SIG-M5 treated with dmso at 0.1 percent for 504 hours (cell line): ENCODE measurements at regions not wholly inside any gene's neighbourhood (a gene's known extent, or its start where the extent isn't known, plus 50 kb on each side); places are given as distances from the start of the nearest gene placed in this dataset.
"Not testable (repeated sequence)": the region's sequence is repeated elsewhere in the genome, so short reads cannot be mapped to it uniquely, and the experiment has no call there.

Experiments used
- DNase-seq: peaks from one replicate; lab custom pipeline; 2025; ENCODE audit not compliant: unreplicated experiment; lab: John Stamatoyannopoulos, UW

DNA sequence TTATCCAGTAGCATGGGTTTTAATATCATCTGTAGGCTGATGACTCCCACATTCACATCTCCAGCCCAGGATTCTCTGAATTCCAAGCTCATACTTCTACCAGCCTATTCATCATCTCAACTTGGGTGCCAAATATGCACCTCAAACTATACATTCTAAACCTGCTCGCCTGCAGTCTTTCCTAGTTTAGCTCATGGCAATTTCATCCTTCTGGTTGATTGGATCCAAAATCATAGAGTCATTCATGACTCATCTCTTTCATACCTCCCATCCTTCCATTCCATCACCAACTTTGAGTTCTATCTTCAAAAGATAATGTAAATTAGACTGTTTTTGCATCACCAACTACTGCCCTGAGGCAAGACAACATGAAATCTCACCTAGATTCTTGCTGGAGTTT, 99.7 kb upstream of the EGLN3 start:
- no peak for DNase-seq

DNA sequence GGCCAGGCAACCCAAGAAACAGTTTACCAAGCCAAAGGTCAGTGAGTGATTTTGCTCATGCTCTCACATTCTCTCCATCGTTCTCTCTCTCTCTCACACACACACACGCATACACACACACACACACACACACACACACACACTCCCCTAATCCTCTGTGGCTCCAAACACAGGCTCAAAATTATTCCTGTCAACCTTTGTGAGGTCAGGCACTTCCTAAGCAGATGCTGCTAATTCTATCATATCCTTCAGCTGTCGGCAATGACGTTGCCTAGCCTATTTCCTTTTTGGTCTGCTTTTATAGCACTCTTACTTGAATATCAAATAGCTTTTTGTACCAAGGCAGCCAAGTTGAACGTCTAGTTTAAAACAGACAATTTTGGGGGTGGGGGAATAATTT, 98.9 kb upstream of the EGLN3 start:
- no peak for DNase-seq

DNA sequence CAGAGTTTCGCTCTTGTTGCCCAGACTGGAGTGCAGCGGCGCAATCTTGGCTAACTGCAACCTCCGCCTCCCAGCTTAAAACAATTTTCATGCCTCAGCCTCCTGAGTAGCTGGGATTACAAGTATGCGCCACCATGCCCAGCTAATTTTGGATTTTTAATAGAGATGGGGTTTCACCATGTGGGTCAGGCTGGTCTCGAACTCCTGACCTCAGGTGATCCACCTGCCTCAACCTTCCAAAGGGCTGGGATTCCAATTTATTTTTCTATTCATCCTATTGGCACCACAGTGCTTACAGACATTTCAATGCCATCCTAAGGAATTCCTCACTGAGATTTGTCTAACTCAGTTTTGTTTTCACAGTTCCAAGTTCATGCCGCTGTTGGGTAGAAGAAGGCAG, 98.3 kb upstream of the EGLN3 start:
- not testable (repeated sequence) for DNase-seq

DNA sequence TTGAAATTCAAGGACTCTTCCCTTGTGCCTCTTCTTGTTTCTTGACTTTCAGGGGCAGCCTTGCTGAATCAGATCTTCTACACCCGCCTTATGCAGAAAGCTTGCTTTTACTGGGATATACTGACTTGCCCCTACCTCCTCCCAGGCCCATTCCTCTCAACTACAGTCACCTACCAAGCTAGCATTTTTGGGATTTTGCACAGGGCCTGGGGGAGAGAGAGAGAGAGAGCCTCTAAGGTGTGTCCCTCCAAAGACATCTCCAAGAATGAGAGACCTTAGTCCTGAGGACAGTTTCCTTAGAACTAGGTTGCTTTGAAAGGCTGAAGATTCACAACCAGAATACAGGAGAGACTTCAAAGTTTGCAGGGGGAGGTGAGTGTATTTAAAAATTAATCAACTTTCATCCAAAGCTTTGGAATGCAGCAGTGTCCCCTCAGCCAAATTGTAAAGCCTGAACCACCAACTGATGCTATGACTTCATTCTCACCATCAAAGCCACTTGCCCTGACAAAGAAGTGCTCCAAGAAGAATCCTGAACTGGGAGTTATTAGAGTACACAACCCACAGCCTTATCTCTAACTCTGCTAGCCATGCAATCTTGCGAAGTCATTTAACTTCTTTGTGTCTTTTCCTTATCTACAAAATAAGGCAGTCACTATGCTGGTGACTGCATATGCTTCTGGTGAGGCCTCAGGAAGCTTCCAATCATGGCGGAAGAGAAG, 96.1 kb upstream of the EGLN3 start:
- no peak for DNase-seq

DNA sequence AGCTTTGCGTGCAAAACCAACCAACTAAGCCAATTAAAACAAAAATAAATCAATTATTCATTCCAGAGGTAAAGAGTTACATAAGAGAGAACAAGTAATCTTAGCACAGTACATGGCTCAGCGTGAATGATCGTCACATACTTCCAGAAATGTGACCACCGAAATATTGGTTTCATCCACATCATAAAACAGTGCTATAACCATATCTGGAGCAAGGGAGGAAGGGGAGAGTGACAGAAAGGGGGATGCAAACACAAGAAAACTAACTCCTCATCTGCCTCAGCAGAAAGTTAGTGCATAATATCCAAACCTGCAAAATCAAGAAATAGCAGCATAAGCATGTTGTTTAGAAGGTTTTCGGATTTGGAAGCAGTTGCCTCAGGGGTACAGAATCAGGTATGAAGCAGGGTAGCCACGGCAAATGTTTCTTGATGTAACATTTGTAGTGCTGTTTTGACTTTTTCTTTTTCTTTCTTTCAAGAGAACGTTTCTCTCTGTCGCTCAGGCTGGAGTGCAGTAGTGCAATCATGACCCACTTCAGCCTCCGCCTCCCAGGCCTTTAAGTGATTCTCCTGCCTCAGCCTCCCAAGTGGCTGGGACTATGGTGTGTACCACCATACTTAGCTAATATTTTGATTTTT, 93.9 kb upstream of the EGLN3 start:
- DNase-seq, result no peak

GRCh38 chr14:34044373-34044637, 93.4 kb upstream of the EGLN3 start:
- no peak for DNase-seq

GRCh38 chr14:34043627-34044372, 92.9 kb upstream of the EGLN3 start:
- DNase-seq, result no peak

GRCh38 chr14:34041220-34041619, 90.3 kb upstream of the EGLN3 start:
- DNase-seq, result no peak

- DNase-seq, result no peak
Measured at GRCh38 chr14:34040766-34041165, 89.9 kb upstream of the EGLN3 start.

- no peak for DNase-seq
Measured at GRCh38 chr14:34039428-34040047, 88.7 kb upstream of the EGLN3 start.

- DNase-seq, result no peak
Measured at GRCh38 chr14:34038358-34039057, 87.6 kb upstream of the EGLN3 start.

GRCh38 chr14:34036319-34036766, 85.5 kb upstream of the EGLN3 start:
- DNase-seq, result peak; percentile 36

- DNase-seq, result no peak
Measured at GRCh38 chr14:34035934-34036250, 85.0 kb upstream of the EGLN3 start.

DNA sequence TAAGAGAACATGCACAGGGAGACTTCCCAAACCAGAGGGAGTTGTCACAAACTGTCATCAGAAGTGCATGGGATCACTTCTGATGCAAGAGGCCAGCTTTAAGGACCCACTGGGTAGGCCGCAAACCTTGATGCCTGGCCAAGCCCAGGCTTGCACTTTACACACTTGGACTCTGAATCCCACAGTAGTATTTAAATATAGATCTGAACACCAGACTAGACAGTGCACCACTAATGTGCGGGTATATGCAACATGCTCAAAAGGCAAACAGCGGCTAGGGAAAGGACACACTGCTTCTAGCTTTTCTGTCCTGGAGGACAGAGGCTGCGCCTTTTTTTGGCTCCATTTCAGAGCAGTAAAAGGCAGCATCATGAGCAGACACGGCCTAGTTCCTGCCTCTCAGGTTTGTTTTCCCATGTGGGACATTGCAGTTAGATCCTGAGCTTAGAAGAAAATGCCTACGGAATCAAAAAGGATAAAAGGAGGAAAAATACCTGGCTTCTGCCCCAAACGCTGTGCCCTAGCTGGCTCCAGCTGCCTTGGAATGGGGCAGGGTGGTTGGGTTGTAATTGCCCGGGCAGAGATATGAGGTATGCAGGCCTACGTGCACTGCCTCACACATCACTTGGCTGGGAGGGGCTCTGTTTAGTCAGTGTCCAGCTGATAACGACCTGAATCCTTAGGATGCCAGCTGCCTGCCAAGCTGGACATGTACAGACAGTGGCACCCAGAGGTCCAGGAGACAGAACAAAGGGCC, 84.5 kb upstream of the EGLN3 start:
- no peak for DNase-seq

GRCh38 chr14:34034447-34035176, 83.7 kb upstream of the EGLN3 start:
- DNase-seq, result no peak

DNA sequence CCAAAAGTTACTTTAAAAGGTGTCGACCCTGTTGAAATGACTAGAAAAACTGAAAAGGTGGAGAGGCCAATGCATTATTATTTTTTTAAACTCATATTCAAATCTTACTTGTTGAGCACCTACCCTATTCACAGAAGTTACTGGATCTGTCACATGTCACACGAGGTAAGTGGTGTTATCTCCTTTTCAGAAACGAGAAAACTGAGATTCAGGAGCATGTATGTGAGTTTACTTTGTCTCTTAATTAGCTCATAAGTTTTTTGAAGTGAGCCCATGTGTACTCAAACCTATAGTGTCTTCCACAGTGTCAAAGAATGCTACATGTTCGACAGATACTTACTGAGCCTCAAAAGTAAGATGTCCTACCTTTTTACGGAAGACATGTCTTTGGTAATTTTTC, 81.8 kb upstream of the EGLN3 start:
- no peak for DNase-seq

DNA sequence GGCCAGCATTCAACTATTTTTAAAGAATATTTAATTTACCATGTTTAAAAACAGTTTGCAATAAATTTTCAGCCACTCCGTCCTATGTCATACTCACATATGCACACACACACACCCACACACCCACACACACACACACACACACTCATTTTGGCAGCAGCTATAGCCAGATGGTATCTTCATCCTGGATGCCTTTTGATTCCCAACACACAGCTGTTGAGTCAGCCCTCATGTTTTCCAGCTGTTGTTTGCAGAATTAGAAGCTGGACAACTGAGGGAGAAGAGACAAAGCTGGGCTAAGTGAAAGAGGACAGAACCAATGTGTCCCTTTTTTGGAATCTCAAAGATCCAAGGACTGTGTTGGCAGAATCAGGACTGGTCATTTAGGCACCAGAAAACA, 80.0 kb upstream of the EGLN3 start:
- DNase-seq, result no peak

- no peak for DNase-seq
Measured at GRCh38 chr14:34029921-34030334, 79.1 kb upstream of the EGLN3 start.

DNA sequence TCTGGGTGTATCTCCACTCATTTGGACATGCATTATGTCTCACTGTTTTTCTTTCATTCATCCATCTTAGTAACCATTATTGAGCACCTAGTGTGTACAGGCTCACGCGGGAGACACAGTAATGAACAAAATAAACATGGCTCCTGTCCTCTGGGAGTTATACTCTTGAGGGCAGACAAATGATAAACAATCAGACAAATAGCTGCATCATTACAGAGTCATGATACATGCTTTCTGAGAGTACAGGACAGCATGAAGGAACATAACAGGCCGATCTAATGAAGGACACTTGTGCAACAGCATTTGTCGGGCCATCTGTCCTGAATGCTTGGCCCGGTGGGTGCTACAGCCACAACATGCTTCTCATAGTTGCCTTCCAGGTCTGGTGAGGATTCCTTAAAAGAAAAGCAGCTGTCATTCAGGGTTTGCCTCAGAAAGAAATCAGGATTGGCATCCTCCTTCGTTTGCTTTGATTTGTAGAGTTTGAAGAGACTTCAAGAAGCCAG, 77.2 kb upstream of the EGLN3 start:
- DNase-seq, result no peak
